GM19035 (cell line): ENCODE measurements at regions not wholly inside any gene's neighbourhood (a gene's known extent, or its start where the extent isn't known, plus 50 kb on each side); places are given as distances from the start of the nearest gene placed in this dataset.

Experiments
- ATAC-seq: cut with Tn5 transposase; IDR thresholded peaks from one replicate; pipeline ENCODE4 v1.9.1; 2021; ENCODE audit not compliant: unreplicated experiment

GRCh38 chrX:43005561-43005960, 227.6 kb upstream of the PPP1R2C start:
- ATAC-seq = no peak

- no peak for ATAC-seq
Observed at GRCh38 chrX:43008356-43008755, 230.4 kb upstream of the PPP1R2C start.

GRCh38 chrX:43016021-43016420, 238.1 kb upstream of the PPP1R2C start:
- no peak for ATAC-seq

- no peak for ATAC-seq
Observed at GRCh38 chrX:43018031-43018430, 240.1 kb upstream of the PPP1R2C start.

- no peak for ATAC-seq
Observed at GRCh38 chrX:43019021-43019420, 241.1 kb upstream of the PPP1R2C start.

GRCh38 chrX:43025806-43026315, 247.9 kb upstream of the PPP1R2C start:
- no peak for ATAC-seq

- no peak for ATAC-seq
Observed at GRCh38 chrX:43064096-43064495, 286.1 kb upstream of the PPP1R2C start.

GRCh38 chrX:43065978-43066377, 288.0 kb upstream of the PPP1R2C start:
- no peak for ATAC-seq

GRCh38 chrX:43068639-43069038, 290.7 kb upstream of the PPP1R2C start:
- no peak for ATAC-seq

GRCh38 chrX:43083016-43083415, 305.1 kb upstream of the PPP1R2C start:
- ATAC-seq = no peak

GRCh38 chrX:43087830-43088229, 309.9 kb upstream of the PPP1R2C start:
- no peak for ATAC-seq

- ATAC-seq = no peak
Observed at GRCh38 chrX:43096830-43097229, 318.9 kb upstream of the PPP1R2C start.

GRCh38 chrX:43106009-43106408, 328.0 kb upstream of the PPP1R2C start:
- no peak for ATAC-seq

- ATAC-seq = no peak
Observed at GRCh38 chrX:43108828-43109227, 330.9 kb upstream of the PPP1R2C start.

- ATAC-seq = no peak
Observed at GRCh38 chrX:43121637-43122036, 343.7 kb upstream of the PPP1R2C start.

GRCh38 chrX:43139645-43140044, 361.7 kb upstream of the PPP1R2C start:
- no peak for ATAC-seq

- ATAC-seq = no peak
Observed at GRCh38 chrX:43140582-43140981, 362.6 kb upstream of the PPP1R2C start.

- ATAC-seq = no peak
Observed at GRCh38 chrX:43141885-43142284, 363.9 kb upstream of the PPP1R2C start.

GRCh38 chrX:43148305-43148704, 370.3 kb upstream of the PPP1R2C start:
- ATAC-seq = no peak

GRCh38 chrX:43165343-43165920, 387.5 kb upstream of the PPP1R2C start:
- ATAC-seq = no peak

GRCh38 chrX:43166874-43167273, 388.9 kb upstream of the PPP1R2C start:
- no peak for ATAC-seq

GRCh38 chrX:43175434-43175833, 397.5 kb upstream of the PPP1R2C start:
- no peak for ATAC-seq

GRCh38 chrX:43176686-43177085, 398.7 kb upstream of the PPP1R2C start:
- no peak for ATAC-seq
